Keratinocyte (primary cell): ENCODE measurements at regions not wholly inside any gene's neighbourhood (a gene's known extent, or its start where the extent isn't known, plus 50 kb on each side); places are given as distances from the start of the nearest gene placed in this dataset.

Experiments used
- DNase-seq: peaks from one replicate; pipeline ENCODE4 v3.0.0-alpha.2; 2011; ENCODE audit warnings: low read depth, missing footprints, low spot score
- FAIRE-seq: peaks from 2 replicates; lab custom pipeline; 2011; peaks lifted over from hg19 to GRCh38; lab: Jason Lieb, UNC
- H2AFZ ChIP-seq: 2 replicates; pipeline ENCODE4 v1.6.0; 2012; ENCODE audit warnings: low read length, control low read depth, inconsistent platforms; ENCODE audit not compliant: control insufficient read depth
- H3K27ac ChIP-seq: 2 replicates; pipeline ENCODE4 v1.5.1; 2011; ENCODE audit warnings: low read length; ENCODE audit not compliant: control insufficient read depth, insufficient read depth
- H3K27me3 ChIP-seq: 3 replicates; pipeline ENCODE4 v1.6.0; 2011; ENCODE audit warnings: low read length; ENCODE audit not compliant: control insufficient read depth, insufficient read depth; ENCODE audit errors: extremely low read depth
- H3K36me3 ChIP-seq, 2 experiments: 2 replicates in 1 of 2; 3 replicates in 1 of 2; pipeline ENCODE4 v1.5.1; 2011; ENCODE audit warnings: low read length in 2 of 2, mild to moderate bottlenecking in 1 of 2; ENCODE audit not compliant: control insufficient read depth in 2 of 2, insufficient read depth in 2 of 2; ENCODE audit errors: extremely low read depth in 1 of 2
- H3K4me1 ChIP-seq: 3 replicates; pipeline ENCODE4 v1.5.1; 2011; ENCODE audit warnings: low read length; ENCODE audit not compliant: control insufficient read depth, insufficient read depth; ENCODE audit errors: extremely low read depth
- H3K4me2 ChIP-seq: 3 replicates; pipeline ENCODE4 v1.6.0; 2011; ENCODE audit warnings: low read depth, low read length; ENCODE audit not compliant: control insufficient read depth, insufficient read depth; ENCODE audit errors: extremely low read depth
- H3K4me3 ChIP-seq, 3 experiments: fragments of 200-600 bp in 1 of 3; sonication (generic) in 1 of 3; 2 replicates in 2 of 3; 3 replicates in 1 of 3; pipeline ENCODE4 v1.5.1; 2011 to 2016; ENCODE audit warnings: low read length in 3 of 3, mild to moderate bottlenecking in 3 of 3, control low read depth in 2 of 3, inconsistent platforms in 1 of 3, low read depth in 1 of 3, mixed read lengths in 1 of 3, mixed run types in 1 of 3, moderate library complexity in 1 of 3; ENCODE audit not compliant: control insufficient read depth in 2 of 3, insufficient read depth in 2 of 3; ENCODE audit errors: extremely low read depth in 1 of 3
- H3K79me2 ChIP-seq: 2 replicates; pipeline ENCODE4 v1.6.0; 2012; ENCODE audit warnings: low read length; ENCODE audit not compliant: control insufficient read depth, insufficient read depth
- H3K9ac ChIP-seq: 3 replicates; pipeline ENCODE4 v1.6.0; 2011; ENCODE audit warnings: low read length; ENCODE audit not compliant: control insufficient read depth, insufficient read depth; ENCODE audit errors: extremely low read depth
- H3K9me1 ChIP-seq: 3 replicates; pipeline ENCODE4 v1.6.0; 2011; ENCODE audit warnings: low read length; ENCODE audit not compliant: control insufficient read depth, insufficient read depth; ENCODE audit errors: extremely low read depth
- H3K9me3 ChIP-seq: 2 replicates; pipeline ENCODE4 v1.5.1; 2012; ENCODE audit warnings: low read depth, low read length; ENCODE audit not compliant: control insufficient read depth
- H4K20me1 ChIP-seq: 3 replicates; pipeline ENCODE4 v1.6.0; 2011; ENCODE audit warnings: low read length; ENCODE audit not compliant: control insufficient read depth, insufficient read depth; ENCODE audit errors: extremely low read depth
- EZH2 ChIP-seq: IDR thresholded peaks from one replicate; pipeline ENCODE4 v1.6.1; 2012; ENCODE audit warnings: inconsistent platforms, mild to moderate bottlenecking, low read length, moderate library complexity
- dilution Hi-C: fragments of 300-500 bp; cut with MboI; formaldehyde crosslinking; loops from one replicate; pipeline ENCODE4 v1.7.0; 2020; ENCODE audit warnings: low sequenced_read_pairs; ENCODE audit not compliant: extremely low pct_ligation_motif_present
- TF ChIP-seq, protein P1 (sequence below), 3 experiments: IDR thresholded peaks in 1 of 3; conservative IDR thresholded peaks in 1 of 3; optimal IDR thresholded peaks in 1 of 3; 2 replicates in 2 of 3; 3 replicates in 1 of 3; pipeline versions ENCODE3 to v1.5.1; 2011; ENCODE audit warnings: low read length in 3 of 3, mild to moderate bottlenecking in 3 of 3, moderate library complexity in 2 of 3, control low read depth in 1 of 3, inconsistent platforms in 1 of 3; ENCODE audit not compliant: insufficient read depth in 2 of 3; ENCODE audit errors: extremely low read depth in 1 of 3

GRCh38 chr13:106088085-106088484 lies 447.4 kb downstream of the EFNB2 start:
- Histone ChIP-seq H3K9me1 (no peaks in the 10 kb centered on the region), H3K4me2 (no peak overlapping the region), H3K9ac (no peak overlapping the region), H3K27me3 (no peaks in the 10 kb centered on the region), H3K27ac (no peak overlapping the region), H3K36me3 (no peaks in the 10 kb centered on the region), H3K4me3 (no peak overlapping the region), H4K20me1 (no peaks in the 10 kb centered on the region), H3K79me2 (no peaks in the 10 kb centered on the region), H2AFZ (no peak overlapping the region), H3K9me3 (no peaks in the 10 kb centered on the region), H3K4me1 (no peaks in the 10 kb centered on the region)
- dilution Hi-C loops = no loop called here
- DNase-seq = no peak
- no peak for TF ChIP-seq EZH2
- TF ChIP-seq, protein P1, sequence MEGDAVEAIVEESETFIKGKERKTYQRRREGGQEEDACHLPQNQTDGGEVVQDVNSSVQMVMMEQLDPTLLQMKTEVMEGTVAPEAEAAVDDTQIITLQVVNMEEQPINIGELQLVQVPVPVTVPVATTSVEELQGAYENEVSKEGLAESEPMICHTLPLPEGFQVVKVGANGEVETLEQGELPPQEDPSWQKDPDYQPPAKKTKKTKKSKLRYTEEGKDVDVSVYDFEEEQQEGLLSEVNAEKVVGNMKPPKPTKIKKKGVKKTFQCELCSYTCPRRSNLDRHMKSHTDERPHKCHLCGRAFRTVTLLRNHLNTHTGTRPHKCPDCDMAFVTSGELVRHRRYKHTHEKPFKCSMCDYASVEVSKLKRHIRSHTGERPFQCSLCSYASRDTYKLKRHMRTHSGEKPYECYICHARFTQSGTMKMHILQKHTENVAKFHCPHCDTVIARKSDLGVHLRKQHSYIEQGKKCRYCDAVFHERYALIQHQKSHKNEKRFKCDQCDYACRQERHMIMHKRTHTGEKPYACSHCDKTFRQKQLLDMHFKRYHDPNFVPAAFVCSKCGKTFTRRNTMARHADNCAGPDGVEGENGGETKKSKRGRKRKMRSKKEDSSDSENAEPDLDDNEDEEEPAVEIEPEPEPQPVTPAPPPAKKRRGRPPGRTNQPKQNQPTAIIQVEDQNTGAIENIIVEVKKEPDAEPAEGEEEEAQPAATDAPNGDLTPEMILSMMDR (optimal IDR thresholded peaks at IDR 0.05 in 1 of 3, IDR thresholded peaks at IDR 0.05 in 1 of 3, conservative IDR thresholded peaks at IDR 0.05 in 1 of 3; ENCODE audit: extremely low read depth in 1 of 3, insufficient read depth in 2 of 3, low read length in 3 of 3) = no peak
- FAIRE-seq = no peak

GRCh38 chr13:106087201-106087600 lies 448.3 kb downstream of the EFNB2 start:
- dilution Hi-C loops = no loop called here
- no peaks in the 10 kb centered on the region for H3K9me1 ChIP-seq
- no peaks in the 10 kb centered on the region for H3K4me1 ChIP-seq
- no peaks in the 10 kb centered on the region for H3K27me3 ChIP-seq
- H3K9me3 ChIP-seq = no peaks in the 10 kb centered on the region
- no peak overlapping the region for H3K27ac ChIP-seq
- FAIRE-seq = no peak
- no peak overlapping the region for H3K4me3 ChIP-seq
- H3K4me2 ChIP-seq = no peak overlapping the region
- no peaks in the 10 kb centered on the region for H3K79me2 ChIP-seq
- no peaks in the 10 kb centered on the region for H4K20me1 ChIP-seq
- no peak overlapping the region for H3K9ac ChIP-seq
- H3K36me3 ChIP-seq = no peaks in the 10 kb centered on the region
- DNase-seq = no peak
- H2AFZ ChIP-seq = no peak overlapping the region
- TF ChIP-seq, protein P1 (optimal IDR thresholded peaks at IDR 0.05 in 1 of 3, IDR thresholded peaks at IDR 0.05 in 1 of 3, conservative IDR thresholded peaks at IDR 0.05 in 1 of 3; ENCODE audit: extremely low read depth in 1 of 3, insufficient read depth in 2 of 3, low read length in 3 of 3) = no peak
- TF ChIP-seq EZH2 = no peak
